Left hindlimb (tissue), 1 donor: ENCODE measurements at regions not wholly inside any gene's neighbourhood (a gene's known extent, or its start where the extent isn't known, plus 50 kb on each side); places are given as distances from the start of the nearest gene placed in this dataset.
"Not testable (repeated sequence)": the region's sequence is repeated elsewhere in the genome, so short reads cannot be mapped to it uniquely, and the experiment has no call there.

ENCODE experiments used
- DNase-seq: peaks from one replicate; pipeline ENCODE4 v3.0.0-alpha.2; 2018

- no peak for DNase-seq
These were observed 347.6 kb downstream of the PTPRC start for GRCh38 chr1:198986442-198986841.

DNA sequence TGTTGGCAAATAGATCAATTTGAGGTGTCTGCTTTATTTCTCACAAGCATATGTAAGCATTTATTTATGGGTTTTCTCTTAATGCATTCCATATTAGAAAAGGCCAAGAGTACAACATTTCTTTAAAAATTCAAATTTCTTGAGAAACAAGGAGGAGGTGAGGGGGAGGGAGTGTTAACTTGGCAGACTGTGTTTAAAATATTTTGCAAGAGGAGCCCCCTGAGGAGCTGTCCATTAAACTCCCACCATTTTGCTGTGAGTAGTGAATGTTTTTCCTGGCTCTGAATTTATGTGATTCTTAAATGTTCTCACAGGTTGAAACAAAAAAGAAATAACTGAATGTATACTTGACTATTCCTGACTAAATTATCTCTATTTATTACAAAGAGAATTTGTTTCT lies 363.8 kb downstream of the PTPRC start:
- DNase-seq = peak; percentile 46

GRCh38 chr1:199007423-199007822 lies 368.6 kb downstream of the PTPRC start:
- DNase-seq = no peak

- no peak for DNase-seq
These were observed 370.6 kb downstream of the PTPRC start for GRCh38 chr1:199009447-199009846.

- no peak for DNase-seq
These were observed 371.7 kb downstream of the PTPRC start for GRCh38 chr1:199010492-199010891.

- DNase-seq = no peak
These were observed 372.1 kb downstream of the PTPRC start for GRCh38 chr1:199010933-199011332.

GRCh38 chr1:199015799-199016198 lies 377.0 kb downstream of the PTPRC start:
- no peak for DNase-seq

DNA sequence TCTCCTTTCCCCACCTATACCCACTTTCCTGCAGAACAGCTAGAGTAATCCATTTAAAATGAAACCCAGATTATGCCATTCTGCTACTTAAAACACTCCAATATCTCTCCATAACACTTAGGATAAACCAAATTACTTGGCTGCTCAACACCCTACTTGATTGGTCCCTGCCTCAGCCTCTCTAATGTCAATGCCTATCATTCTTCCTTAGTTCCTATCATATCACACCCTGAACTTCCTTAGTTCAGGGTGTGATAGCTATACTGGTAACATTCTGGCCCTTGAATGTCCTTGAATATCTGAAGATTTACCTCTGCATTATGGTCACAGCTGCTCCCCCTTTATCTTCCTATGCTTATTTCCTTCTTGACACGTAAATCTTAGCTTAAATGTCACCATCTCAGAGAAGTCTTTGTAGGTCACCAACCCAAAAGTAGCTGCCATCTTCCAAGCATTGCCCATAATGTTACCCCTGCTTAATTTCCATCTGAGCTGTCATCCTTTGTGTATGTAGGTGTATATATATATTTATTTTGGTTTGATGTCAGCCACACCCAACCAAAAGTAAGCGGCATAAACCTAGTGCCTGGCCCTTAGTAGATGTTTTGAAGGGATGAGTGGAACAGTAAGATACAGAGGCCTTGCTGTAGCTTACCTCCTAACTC lies 379.8 kb downstream of the PTPRC start:
- DNase-seq = no peak

GRCh38 chr1:199020051-199020450 lies 381.2 kb downstream of the PTPRC start:
- DNase-seq = no peak

- no peak for DNase-seq
These were observed 382.1 kb downstream of the PTPRC start for GRCh38 chr1:199020904-199021303.

- no peak for DNase-seq
These were observed 390.6 kb downstream of the PTPRC start for GRCh38 chr1:199029401-199029800.

GRCh38 chr1:199029855-199030254 lies 391.0 kb downstream of the PTPRC start:
- no peak for DNase-seq

DNA sequence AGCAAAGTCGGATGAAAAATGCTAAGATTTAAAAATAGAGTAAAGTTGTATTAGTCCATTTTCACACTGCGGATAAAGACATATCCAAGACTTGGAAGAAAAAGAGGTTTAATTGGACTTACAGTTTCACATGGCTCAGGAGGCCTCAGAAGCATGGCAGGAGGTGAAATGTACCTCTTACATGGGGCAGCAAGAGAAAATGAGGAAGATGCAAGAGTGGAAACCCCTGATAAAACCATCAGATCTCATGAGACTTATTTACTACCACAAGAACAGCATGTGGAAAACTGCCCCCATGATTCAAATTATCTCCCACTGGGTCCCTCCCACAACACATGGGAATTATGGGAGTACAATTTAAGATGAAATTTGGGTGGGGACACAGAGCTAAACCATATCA lies 391.7 kb downstream of the PTPRC start:
- not testable (repeated sequence) for DNase-seq

DNA sequence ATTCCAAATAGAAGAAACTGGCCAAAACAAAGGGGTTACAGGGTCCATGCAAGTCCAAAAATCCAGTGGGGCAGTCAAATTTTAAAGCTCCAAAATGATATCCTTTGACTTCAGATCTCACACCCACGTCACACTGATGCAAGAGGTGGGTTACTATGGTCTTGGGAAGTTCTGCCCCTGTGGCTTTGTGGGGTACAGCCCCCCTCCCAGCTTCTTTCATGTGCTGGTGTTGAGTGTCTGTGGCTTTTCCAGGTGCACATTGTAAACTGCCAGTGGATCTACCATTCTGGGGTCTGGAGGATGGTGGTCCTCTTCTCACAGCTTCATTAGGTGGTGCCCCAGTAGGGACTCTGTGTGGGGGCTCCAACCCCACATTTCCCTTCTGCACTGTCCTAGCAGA lies 392.3 kb downstream of the PTPRC start:
- not testable (repeated sequence) for DNase-seq

DNA sequence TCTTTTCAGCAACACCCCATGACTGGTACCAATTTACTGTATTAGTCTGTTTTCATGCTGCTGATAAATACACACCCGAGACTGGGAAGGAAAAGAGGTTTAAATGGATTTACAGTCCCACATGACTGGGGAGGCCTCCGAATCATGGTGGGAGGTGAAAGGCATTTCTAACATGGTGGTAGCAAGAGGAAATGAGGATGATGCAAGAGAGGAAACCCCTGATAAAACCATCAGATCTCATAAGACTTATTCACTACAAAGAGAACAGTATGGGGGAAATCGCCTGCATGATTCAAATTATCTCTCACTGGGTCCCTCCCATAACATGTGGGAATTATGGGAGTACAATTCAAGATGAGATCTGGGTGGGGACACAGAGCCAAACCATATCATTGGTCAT lies 393.6 kb downstream of the PTPRC start:
- not testable (repeated sequence) for DNase-seq

- DNase-seq = no peak
These were observed 394.8 kb downstream of the PTPRC start for GRCh38 chr1:199033661-199034060.

DNA sequence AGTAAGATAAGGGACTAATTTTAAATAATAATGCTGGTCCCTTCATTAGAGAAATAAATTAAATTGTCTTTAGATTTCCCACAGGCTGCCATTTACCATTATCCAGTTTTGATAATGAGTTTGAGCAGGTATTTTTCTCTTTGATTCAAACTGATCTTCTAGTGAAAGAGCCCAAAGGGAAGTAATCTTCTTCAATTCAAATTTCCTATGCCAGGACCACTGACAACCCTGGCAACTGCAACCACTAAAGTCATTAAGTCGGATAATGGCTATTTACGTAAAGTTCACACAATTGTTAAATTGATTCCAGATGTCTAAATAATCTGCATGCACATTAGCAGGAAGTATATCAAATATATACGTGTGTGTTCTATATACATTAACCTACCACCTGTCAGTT lies 399.3 kb downstream of the PTPRC start:
- no peak for DNase-seq

- no peak for DNase-seq
These were observed 401.5 kb downstream of the PTPRC start for GRCh38 chr1:199040076-199040905.

DNA sequence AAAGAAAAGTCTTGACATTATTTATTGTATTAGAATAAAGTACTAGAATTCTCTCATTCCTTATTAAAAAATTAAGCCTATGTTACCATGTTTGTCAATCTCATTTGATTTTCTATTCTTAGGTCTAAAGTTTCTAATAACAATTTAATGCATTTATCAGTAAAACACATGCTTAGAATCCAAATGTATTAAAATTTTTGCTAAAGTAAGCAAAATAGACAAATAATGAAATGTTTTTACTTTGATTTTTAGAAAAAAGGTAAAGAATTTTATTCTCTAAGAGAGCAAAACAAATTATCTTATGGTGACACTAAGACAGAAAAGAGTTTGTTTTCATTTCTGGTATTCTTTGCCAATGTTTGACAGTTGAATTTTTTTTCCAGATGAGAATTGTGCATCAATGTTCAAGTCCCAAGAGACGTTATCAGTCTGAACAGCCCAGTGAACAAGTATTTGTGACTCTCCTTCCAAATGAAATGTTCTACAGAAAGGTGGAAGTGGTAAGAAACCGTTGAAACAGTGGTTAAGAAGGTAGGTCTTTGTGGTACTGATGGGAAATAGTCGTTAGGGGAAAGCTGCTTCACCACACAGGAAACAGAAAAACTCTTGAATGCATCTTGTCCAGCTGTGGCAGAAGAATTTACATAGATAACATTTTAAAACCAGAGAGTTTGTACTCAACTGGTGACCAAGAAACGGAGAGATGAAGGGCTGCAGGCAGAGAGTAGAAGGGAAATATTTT lies 402.5 kb downstream of the PTPRC start:
- no peak for DNase-seq

GRCh38 chr1:199042193-199042592 lies 403.4 kb downstream of the PTPRC start:
- no peak for DNase-seq

DNA sequence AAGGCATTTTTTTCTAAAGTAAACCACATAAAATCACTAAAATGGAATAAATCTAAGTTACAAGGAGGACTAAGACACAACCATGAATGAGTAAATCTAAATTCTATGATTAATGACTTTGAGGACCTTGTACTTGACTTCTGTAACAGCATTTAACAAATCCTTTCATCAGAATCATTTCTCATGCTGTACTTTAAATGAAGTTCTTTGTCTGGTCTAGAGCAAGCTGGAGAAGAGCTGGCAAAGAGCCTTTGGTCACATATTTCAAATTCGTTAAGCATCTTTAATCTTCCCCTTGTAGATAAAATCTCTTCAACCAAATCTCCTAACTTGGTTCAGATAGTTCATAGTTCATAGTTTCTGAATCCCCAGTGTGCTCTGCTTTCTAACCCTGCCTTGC lies 405.4 kb downstream of the PTPRC start:
- DNase-seq = no peak

DNA sequence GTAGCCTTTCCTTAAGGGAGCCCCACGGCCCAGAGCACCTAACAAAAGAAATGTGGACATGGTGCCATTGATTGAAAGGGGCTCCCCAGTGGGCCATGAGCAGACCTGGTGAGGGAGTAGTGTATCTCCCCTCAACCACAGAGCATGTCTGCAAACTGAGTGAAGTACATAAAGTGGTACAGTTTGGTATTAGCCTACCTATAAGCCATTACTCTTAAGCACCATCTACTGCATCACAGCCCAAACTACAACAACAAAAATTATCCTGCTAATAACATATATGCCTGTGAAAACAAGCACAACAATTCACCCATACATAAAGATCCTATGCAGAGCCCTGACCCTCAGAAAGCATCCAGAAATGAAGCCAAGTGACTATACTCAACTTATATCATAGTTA lies 407.8 kb downstream of the PTPRC start:
- DNase-seq = no peak

DNA sequence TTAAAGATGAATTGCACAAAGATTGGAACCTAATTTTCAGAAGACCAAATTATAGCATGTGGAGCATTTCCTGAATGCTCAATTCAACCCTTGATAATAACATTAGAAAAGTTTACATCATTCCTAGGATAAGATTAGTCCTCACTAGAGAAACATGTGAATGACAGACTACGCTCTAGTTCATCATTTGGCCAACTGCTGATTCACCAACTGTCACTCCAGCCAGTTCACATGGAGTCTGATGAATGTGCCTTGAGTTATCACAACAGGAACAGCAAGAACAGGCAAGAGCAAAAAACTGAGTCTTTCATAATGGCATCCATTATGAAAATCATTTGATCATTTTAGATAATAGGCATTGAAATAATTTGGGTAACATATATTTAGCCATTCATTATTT lies 415.9 kb downstream of the PTPRC start:
- DNase-seq = no peak

DNA sequence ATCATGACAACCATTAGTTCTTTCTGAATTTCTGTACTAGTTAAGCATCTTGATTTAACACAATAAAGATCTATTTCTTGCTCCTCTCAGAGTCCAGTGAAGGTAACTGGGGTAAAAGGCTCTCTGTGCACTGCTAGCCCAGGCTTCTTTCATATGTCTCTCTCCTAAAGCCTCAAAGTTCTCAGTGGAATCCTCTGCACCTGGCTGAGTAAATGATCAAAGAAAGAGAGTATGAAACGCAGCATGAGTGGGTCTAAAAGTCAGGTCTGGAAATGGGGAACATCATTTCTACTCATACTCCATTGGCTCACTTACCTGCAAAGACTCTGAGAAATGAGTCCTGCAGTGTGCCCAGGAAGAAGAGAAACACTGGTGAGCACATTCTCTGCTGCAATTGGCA lies 418.5 kb downstream of the PTPRC start:
- DNase-seq = no peak
